ENCODE measurements at regions not wholly inside any gene's neighbourhood (a gene's known extent, or its start where the extent isn't known, plus 50 kb on each side); places are given as distances from the start of the nearest gene placed in this dataset.

GRCh38 chr12:94718114-94718513 lies 67.8 kb upstream of the TMCC3 start:
- DNase-seq (ENCODE audit: low spot score) (no peak), FAIRE-seq (no peak)

- no peak for DNase-seq (ENCODE audit: low spot score)
- no peak for FAIRE-seq
These were observed 67.3 kb upstream of the TMCC3 start for GRCh38 chr12:94717656-94718055.

- FAIRE-seq: no peak
- DNase-seq (ENCODE audit: low spot score): no peak
These were observed 66.8 kb upstream of the TMCC3 start for GRCh38 chr12:94717108-94717507.

GRCh38 chr12:94716339-94716738 lies 66.0 kb upstream of the TMCC3 start:
- FAIRE-seq: no peak
- no peak for DNase-seq (ENCODE audit: low spot score)

GRCh38 chr12:94714378-94715114 lies 64.2 kb upstream of the TMCC3 start:
- DNase-seq (ENCODE audit: low spot score): peak; percentile 33

GRCh38 chr12:94712815-94713515 lies 62.6 kb upstream of the TMCC3 start:
- FAIRE-seq: no peak
- no peak for DNase-seq (ENCODE audit: low spot score)

More at GRCh38 chr12:94714378-94715114, 64.2 kb upstream of the TMCC3 start:
- FAIRE-seq: no peak

GRCh38 chr12:94710933-94711332 lies 60.6 kb upstream of the TMCC3 start:
- DNase-seq (ENCODE audit: low spot score) (peak; percentile 7), FAIRE-seq (no peak)

GRCh38 chr12:94707892-94708291 lies 57.5 kb upstream of the TMCC3 start:
- no peak for FAIRE-seq
- DNase-seq (ENCODE audit: low spot score): no peak

GRCh38 chr12:94707036-94707435 lies 56.7 kb upstream of the TMCC3 start:
- DNase-seq (ENCODE audit: low spot score): no peak
- FAIRE-seq: no peak

- FAIRE-seq (no peak), DNase-seq (ENCODE audit: low spot score) (no peak)
These were observed 55.9 kb upstream of the TMCC3 start for GRCh38 chr12:94706250-94706661.

GRCh38 chr12:94705676-94706075 lies 55.3 kb upstream of the TMCC3 start:
- no peak for DNase-seq (ENCODE audit: low spot score)
- no peak for FAIRE-seq

GRCh38 chr12:94704452-94705306 lies 54.3 kb upstream of the TMCC3 start:
- FAIRE-seq (no peak), DNase-seq (ENCODE audit: low spot score) (no peak)

GRCh38 chr12:94702696-94703095 lies 52.3 kb upstream of the TMCC3 start:
- FAIRE-seq (no peak), DNase-seq (ENCODE audit: low spot score) (no peak)

- DNase-seq (ENCODE audit: low spot score) (no peak), FAIRE-seq (no peak)
These were observed 51.4 kb upstream of the TMCC3 start for GRCh38 chr12:94701711-94702110.

GRCh38 chr12:94700662-94701061 lies 50.3 kb upstream of the TMCC3 start:
- DNase-seq (ENCODE audit: low spot score) (no peak), FAIRE-seq (no peak)
